ENCODE measurements at regions not wholly inside any gene's neighbourhood (a gene's known extent, or its start where the extent isn't known, plus 50 kb on each side); places are given as distances from the start of the nearest gene placed in this dataset.

- TF ChIP-seq ZNF274 (IDR thresholded peaks at IDR 0.05; ENCODE audit: low read depth, low read length): no peak
- no peak overlapping the region for H3K4me3 ChIP-seq (ENCODE audit: low read length)
Measured at GRCh38 chr18:76685402-76685801, 137.0 kb upstream of the ZNF236 start.

DNA sequence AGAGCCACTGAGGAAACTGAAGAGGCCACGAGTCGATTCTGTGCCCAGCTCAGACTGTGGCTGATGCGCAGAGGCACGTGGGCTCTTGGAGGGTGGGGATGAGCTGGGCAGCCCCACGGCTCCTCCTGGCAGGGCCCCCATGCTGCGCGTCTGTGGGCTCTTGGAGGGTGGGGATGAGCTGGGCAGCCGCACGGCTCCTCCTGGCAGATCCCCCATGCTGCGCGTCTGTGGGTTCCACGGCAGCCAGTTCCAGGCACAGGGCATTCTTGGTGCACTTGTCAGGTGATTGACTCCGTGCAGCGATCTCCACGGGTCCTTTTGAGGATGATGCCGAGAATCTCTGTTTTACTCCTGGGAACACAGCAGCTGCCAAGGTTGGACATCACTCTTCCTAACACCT is 138.1 kb upstream of the ZNF236 start:
- no peak overlapping the region for H3K4me3 ChIP-seq (ENCODE audit: low read length)
- TF ChIP-seq ZNF274 (IDR thresholded peaks at IDR 0.05; ENCODE audit: low read depth, low read length): no peak

- no peak overlapping the region for H3K4me3 ChIP-seq (ENCODE audit: low read length)
- TF ChIP-seq ZNF274 (IDR thresholded peaks at IDR 0.05; ENCODE audit: low read depth, low read length): no peak
Measured at GRCh38 chr18:76679945-76680344, 142.4 kb upstream of the ZNF236 start.

DNA sequence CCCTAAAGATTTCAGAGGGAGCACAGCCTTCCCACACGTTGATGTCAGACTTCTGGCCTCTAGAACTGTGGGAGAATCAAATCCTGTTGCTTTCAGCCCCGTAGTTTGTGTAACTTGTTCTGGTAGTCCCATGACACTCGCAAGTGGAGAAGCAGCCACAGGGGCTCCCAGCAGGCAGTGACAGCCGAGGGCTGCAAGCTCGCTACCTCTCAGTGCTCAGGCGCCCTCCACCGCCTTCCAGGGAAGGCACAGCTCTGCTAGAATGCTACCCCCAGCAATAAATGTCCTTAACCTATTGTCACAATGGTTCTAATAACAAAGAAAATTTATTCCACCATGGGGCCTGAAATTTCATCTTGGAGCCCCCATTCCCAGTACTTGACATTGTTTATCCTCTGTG is 143.1 kb upstream of the ZNF236 start:
- no peak for TF ChIP-seq ZNF274 (IDR thresholded peaks at IDR 0.05; ENCODE audit: low read depth, low read length)
- H3K4me3 ChIP-seq (ENCODE audit: low read length): no peak overlapping the region

GRCh38 chr18:76678248-76678647 is 144.1 kb upstream of the ZNF236 start:
- TF ChIP-seq ZNF274 (IDR thresholded peaks at IDR 0.05; ENCODE audit: low read depth, low read length): no peak
- H3K4me3 ChIP-seq (ENCODE audit: low read length): no peak overlapping the region

- TF ChIP-seq ZNF274 (IDR thresholded peaks at IDR 0.05; ENCODE audit: low read depth, low read length): no peak
- H3K4me3 ChIP-seq (ENCODE audit: low read length): no peak overlapping the region
Measured at GRCh38 chr18:76674596-76674995, 147.8 kb upstream of the ZNF236 start.

DNA sequence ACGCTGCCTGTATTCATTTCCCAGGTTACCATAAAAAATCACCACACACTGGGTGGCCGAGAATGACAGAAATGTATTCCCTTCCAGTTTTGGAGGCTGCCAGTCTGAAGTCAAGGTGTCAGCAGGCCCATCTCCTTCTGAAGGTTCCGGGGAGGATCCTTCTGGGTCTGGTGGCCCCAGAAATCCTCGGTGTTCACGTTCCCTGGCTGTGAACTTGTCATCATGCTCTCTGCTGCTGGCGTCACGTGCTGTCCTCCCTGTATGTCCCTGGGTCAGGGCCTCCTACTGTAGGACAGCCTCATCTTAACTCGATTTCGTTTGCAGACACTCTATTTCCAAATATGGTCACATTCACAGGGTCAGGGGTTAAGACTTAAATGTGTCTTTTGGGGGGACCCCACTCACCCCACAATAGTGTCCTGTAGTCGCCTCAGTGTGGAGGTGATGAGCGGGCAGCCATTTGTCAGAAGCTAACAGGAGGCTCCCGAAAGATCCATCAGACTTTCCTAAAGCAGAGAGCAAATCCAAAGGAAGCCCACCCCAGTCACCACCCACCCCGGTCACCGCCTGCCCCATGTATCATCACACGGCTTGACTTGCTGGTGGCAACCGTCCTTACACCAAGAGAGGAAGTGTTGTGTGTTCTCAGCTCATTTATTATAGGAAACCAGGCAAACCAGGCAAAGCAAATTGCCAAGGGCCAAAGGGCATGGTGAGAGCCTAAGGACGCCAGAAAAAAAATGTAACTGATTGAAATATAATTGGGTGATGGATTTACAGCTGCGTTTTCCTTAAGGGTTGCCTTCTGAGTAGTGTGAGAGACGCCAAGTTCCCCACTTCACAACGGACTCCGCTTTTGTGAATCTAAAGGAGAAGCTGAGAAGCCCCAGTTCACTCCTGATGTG is 148.8 kb upstream of the ZNF236 start:
- no peak for TF ChIP-seq ZNF274 (IDR thresholded peaks at IDR 0.05; ENCODE audit: low read depth, low read length)
- H3K4me3 ChIP-seq (ENCODE audit: low read length): no peak overlapping the region

DNA sequence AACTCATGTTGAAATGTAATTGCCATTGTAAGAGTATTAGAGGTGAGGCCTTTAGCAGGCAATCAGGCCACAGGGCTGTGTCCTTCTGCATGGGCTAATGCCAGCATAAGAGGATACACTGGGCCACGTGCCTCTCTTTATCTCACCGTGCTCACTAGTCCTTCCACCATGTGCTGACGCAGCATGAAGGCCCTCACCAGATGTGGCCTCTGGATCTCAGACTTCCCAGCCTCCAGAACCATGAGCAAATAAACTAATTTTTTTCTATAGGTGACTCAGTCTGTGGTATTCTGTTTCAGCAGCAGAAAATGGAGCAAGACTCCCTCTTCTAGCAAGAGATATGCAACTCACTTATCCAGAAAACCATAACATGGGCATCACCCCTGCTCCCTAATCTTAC is 149.7 kb upstream of the ZNF236 start:
- no peak for TF ChIP-seq ZNF274 (IDR thresholded peaks at IDR 0.05; ENCODE audit: low read depth, low read length)
- H3K4me3 ChIP-seq (ENCODE audit: low read length): no peak overlapping the region

- H3K4me3 ChIP-seq (ENCODE audit: low read length): no peak overlapping the region
- TF ChIP-seq ZNF274 (IDR thresholded peaks at IDR 0.05; ENCODE audit: low read depth, low read length): no peak
Measured at GRCh38 chr18:76670564-76671288, 151.6 kb upstream of the ZNF236 start.

GRCh38 chr18:76668546-76668945 is 153.8 kb upstream of the ZNF236 start:
- H3K4me3 ChIP-seq (ENCODE audit: low read length): no peak overlapping the region
- TF ChIP-seq ZNF274 (IDR thresholded peaks at IDR 0.05; ENCODE audit: low read depth, low read length): no peak

DNA sequence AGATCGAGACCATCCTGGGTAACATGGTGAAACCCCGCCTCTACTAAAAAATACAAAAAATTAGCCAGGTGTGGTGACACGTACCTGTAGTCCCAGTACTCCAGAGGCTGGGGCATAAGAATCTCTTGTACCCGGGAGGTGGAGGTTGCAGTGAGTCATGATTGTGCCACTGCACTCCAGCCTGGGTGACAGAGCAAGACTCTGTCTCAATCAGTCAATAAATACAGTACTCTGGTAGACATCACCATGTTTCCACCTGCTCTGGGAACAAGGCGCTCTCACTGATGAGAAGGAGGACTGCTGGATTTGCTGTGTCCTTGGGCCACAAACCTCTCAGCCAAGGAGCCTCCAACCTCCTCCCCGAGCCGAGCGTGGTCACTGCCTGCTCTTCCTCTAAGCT is 154.2 kb upstream of the ZNF236 start:
- no peak for TF ChIP-seq ZNF274 (IDR thresholded peaks at IDR 0.05; ENCODE audit: low read depth, low read length)
- H3K4me3 ChIP-seq (ENCODE audit: low read length): no peak overlapping the region

DNA sequence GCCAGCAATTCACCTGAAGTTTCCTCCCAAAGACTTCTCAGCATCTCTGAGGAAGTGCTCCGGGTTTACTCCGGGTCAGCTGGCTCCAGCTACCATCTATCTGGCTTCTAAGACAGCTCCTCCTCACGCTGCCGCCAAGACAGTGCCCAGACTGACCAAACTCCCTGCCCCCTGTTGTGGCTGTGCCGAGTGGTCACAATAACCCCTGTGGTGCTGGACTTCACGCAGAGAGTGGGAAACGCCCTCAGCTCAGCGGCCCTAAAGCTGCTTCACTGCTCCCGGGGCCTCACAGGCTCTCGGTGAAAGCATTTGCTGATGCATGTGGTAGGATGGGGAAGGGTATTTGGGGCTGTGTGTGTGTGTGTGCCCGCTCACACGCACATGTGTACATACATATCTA is 154.8 kb upstream of the ZNF236 start:
- TF ChIP-seq ZNF274 (IDR thresholded peaks at IDR 0.05; ENCODE audit: low read depth, low read length): no peak
- H3K4me3 ChIP-seq (ENCODE audit: low read length): no peak overlapping the region

- TF ChIP-seq ZNF274 (IDR thresholded peaks at IDR 0.05; ENCODE audit: low read depth, low read length): no peak
- no peak overlapping the region for H3K4me3 ChIP-seq (ENCODE audit: low read length)
Measured at GRCh38 chr18:76662626-76663025, 159.7 kb upstream of the ZNF236 start.

DNA sequence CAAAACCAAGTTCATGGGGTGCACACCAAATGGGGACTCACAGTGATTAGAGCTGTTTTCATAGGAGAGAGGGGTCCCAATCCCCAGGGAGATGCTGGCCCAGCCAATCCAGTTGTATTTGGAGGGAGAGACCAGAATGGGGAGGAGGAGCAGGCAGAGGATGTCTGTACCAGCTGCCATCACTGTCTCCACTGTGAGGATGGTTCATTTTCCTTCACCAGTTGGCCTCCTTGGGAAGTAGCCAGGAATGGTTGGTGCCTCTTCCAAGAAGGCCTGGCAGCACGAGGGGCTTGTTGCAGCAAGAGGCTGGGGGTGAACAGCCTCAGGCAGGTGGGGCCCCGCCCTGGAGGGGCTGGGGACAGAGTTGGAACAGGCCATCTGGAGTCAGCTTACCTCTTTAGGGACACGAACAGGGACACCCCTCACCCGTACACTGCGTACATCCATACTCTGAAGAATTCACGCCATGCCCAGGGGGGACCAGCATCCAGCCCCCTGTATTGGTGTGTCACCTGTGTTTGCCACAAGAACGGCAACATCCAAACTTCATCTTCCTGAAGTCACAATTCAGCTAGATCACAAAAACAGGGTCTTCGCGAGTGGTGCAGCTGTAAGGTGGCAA is 161.7 kb upstream of the ZNF236 start:
- no peak for TF ChIP-seq ZNF274 (IDR thresholded peaks at IDR 0.05; ENCODE audit: low read depth, low read length)
- no peak overlapping the region for H3K4me3 ChIP-seq (ENCODE audit: low read length)

DNA sequence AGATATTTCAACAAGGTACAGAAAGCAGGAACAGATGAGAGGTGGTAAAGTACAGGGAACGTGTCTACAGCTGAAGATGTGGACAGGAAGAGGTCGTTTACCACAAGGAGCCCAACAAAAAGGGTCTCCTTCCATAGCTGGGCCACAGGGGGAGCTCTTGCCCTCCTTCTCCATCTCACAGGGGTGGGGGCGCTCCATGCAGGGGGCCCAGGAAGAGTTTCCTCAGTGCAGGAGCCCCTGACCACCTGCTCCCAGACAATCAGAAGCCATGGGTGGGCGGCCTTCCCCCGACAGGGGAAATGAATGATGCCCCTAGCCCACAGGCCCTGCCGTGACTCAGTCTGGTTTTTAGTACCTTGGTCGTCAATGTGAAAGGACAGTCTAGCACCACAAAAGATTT is 163.6 kb upstream of the ZNF516 start:
- H3K4me3 ChIP-seq (ENCODE audit: low read length): no peak overlapping the region
- no peak for TF ChIP-seq ZNF274 (IDR thresholded peaks at IDR 0.05; ENCODE audit: low read depth, low read length)
